Esophagus muscularis mucosa (tissue), 3 donors: ENCODE measurements at regions not wholly inside any gene's neighbourhood (a gene's known extent, or its start where the extent isn't known, plus 50 kb on each side); places are given as distances from the start of the nearest gene placed in this dataset.

Experiments used
- POLR2A ChIP-seq: fragments of 450-650 bp; IDR thresholded peaks from one replicate; pipeline ENCODE4 v1.6.1; 2017; ENCODE audit warnings: antibody characterized with exemption, moderate library complexity, mild to moderate bottlenecking, low read depth
- POLR2AphosphoS5 ChIP-seq, 2 donors: sonication (generic); formaldehyde crosslinking; IDR thresholded peaks; one replicate each; pipeline ENCODE4 v1.6.1; 2017; ENCODE audit warnings: antibody characterized with exemption in 2 of 2
- TF ChIP-seq, protein P1 (sequence below), 3 experiments: fragments of 200-600 bp in 2 of 3; fragments of 450-650 bp in 1 of 3; sonication (generic) in 2 of 3; IDR thresholded peaks; one replicate each; pipeline ENCODE4 v1.5.1; 2017 to 2019; ENCODE audit warnings: antibody characterized with exemption in 3 of 3, mild to moderate bottlenecking in 2 of 3, moderate library complexity in 1 of 3

GRCh38 chr3:70899816-70900215 lies 587.4 kb upstream of the MDFIC2 start:
- TF ChIP-seq, protein P1, sequence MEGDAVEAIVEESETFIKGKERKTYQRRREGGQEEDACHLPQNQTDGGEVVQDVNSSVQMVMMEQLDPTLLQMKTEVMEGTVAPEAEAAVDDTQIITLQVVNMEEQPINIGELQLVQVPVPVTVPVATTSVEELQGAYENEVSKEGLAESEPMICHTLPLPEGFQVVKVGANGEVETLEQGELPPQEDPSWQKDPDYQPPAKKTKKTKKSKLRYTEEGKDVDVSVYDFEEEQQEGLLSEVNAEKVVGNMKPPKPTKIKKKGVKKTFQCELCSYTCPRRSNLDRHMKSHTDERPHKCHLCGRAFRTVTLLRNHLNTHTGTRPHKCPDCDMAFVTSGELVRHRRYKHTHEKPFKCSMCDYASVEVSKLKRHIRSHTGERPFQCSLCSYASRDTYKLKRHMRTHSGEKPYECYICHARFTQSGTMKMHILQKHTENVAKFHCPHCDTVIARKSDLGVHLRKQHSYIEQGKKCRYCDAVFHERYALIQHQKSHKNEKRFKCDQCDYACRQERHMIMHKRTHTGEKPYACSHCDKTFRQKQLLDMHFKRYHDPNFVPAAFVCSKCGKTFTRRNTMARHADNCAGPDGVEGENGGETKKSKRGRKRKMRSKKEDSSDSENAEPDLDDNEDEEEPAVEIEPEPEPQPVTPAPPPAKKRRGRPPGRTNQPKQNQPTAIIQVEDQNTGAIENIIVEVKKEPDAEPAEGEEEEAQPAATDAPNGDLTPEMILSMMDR (IDR thresholded peaks at IDR 0.05) = no peak
- TF ChIP-seq POLR2AphosphoS5 (IDR thresholded peaks at IDR 0.05) = no peak
- no peak for TF ChIP-seq POLR2A
